Nephron (organoid): ENCODE measurements at regions not wholly inside any gene's neighbourhood (a gene's known extent, or its start where the extent isn't known, plus 50 kb on each side); places are given as distances from the start of the nearest gene placed in this dataset.
"Not testable (repeated sequence)": the region's sequence is repeated elsewhere in the genome, so short reads cannot be mapped to it uniquely, and the experiment has no call there.

ENCODE experiments used
- H3K27ac Mint-ChIP-seq, 3 experiments: 2 replicates each; pipeline ENCODE4 v1.8.0; 2020; ENCODE audit warnings: mixed read lengths in 3 of 3, mild to moderate bottlenecking in 2 of 3, moderate library complexity in 1 of 3
- H3K27me3 Mint-ChIP-seq: 2 replicates; pipeline ENCODE4 v1.8.0; 2021; ENCODE audit warnings: low read depth, mild to moderate bottlenecking, moderate library complexity, mixed read lengths
- H3K36me3 Mint-ChIP-seq: 2 replicates; pipeline ENCODE4 v1.8.0; 2020; ENCODE audit warnings: low read depth, mixed read lengths
- H3K4me1 Mint-ChIP-seq: 2 replicates; pipeline ENCODE4 v1.8.0; 2020; ENCODE audit warnings: mixed read lengths
- H3K4me3 Mint-ChIP-seq, 3 experiments: 2 replicates each; pipeline ENCODE4 v1.8.0; 2020; ENCODE audit warnings: mild to moderate bottlenecking in 3 of 3, mixed read lengths in 3 of 3, moderate library complexity in 2 of 3
- H3K9me3 Mint-ChIP-seq: 2 replicates; pipeline ENCODE4 v1.8.0; 2020; ENCODE audit warnings: mixed read lengths
- TF ChIP-seq, protein P1 (sequence below), 3 experiments: fragments of 200-600 bp; sonication (generic); IDR thresholded peaks; one replicate each; pipeline ENCODE4 v1.5.0; 2021; ENCODE audit warnings: antibody characterized with exemption in 3 of 3; ENCODE audit not compliant: unreplicated experiment in 3 of 3

DNA sequence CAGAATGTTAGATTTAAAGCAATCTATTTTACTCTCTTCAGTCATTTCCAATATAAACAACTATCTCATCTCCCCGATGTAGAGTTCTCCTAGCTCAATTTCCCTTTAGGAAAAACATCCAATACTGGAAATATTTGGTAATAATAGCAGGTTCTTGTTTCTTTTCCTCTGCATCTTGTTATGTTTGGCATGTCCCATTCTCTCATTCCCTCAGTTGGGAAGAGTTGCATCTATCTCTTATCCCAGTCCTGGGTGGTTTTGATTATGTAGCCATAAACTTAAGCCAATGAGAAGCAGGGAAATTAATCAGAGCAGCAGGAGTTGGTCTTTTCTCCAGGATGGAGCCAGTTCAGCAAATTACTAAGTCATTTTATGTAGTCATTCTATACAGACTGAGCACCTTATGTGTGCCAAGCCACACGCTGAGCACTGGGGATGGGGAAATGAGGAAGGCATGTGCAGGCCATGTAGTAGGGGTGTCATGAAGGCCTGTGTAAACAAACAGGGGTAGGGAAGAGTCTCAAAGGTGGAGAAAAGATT lies 418.2 kb upstream of the NFIA start:
- no peaks in the 10 kb centered on the region for H3K4me1 Mint-ChIP-seq
- H3K27me3 Mint-ChIP-seq: peaks cover 3% of the 10 kb centered on the region
- H3K36me3 Mint-ChIP-seq: no peaks in the 10 kb centered on the region
- H3K27ac Mint-ChIP-seq: no peak overlapping the region
- TF ChIP-seq, protein P1, sequence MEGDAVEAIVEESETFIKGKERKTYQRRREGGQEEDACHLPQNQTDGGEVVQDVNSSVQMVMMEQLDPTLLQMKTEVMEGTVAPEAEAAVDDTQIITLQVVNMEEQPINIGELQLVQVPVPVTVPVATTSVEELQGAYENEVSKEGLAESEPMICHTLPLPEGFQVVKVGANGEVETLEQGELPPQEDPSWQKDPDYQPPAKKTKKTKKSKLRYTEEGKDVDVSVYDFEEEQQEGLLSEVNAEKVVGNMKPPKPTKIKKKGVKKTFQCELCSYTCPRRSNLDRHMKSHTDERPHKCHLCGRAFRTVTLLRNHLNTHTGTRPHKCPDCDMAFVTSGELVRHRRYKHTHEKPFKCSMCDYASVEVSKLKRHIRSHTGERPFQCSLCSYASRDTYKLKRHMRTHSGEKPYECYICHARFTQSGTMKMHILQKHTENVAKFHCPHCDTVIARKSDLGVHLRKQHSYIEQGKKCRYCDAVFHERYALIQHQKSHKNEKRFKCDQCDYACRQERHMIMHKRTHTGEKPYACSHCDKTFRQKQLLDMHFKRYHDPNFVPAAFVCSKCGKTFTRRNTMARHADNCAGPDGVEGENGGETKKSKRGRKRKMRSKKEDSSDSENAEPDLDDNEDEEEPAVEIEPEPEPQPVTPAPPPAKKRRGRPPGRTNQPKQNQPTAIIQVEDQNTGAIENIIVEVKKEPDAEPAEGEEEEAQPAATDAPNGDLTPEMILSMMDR (IDR thresholded peaks at IDR 0.05; ENCODE audit: unreplicated experiment in 3 of 3): no peak
- H3K9me3 Mint-ChIP-seq: no peaks in the 10 kb centered on the region
- no peak overlapping the region for H3K4me3 Mint-ChIP-seq

DNA sequence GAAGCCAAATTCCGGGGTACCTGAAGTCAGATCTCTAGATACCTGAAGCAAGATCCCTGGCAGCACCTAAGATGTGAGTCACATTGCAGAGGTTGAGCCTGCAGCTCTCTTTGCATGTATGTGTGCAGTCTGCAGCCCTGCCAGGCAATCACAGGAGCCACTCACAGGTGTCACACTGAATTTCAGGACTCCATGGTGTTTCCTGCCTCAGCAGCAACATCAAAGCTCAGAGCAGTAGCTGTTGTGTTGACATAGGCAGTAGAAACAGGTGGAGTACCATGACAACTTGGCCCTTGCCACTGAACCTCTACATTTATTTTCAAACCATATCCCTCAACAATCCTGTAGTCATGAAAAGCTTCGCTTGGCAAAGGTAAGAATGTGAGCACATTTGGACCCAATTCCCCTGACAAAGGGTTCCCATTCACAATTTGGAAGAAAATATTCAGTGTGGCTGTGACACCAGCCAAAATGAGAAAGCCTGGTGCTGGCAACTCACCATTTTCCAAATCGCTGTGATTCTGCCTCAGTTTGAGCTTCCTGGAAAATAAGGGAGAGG lies 419.8 kb upstream of the NFIA start:
- Mint-ChIP-seq H3K27ac (no peak overlapping the region), H3K4me1 (no peaks in the 10 kb centered on the region), H3K9me3 (no peaks in the 10 kb centered on the region), H3K36me3 (no peaks in the 10 kb centered on the region), H3K27me3 (peaks cover 3% of the 10 kb centered on the region), H3K4me3 (no peak overlapping the region)
- TF ChIP-seq, protein P1 (IDR thresholded peaks at IDR 0.05; ENCODE audit: unreplicated experiment in 3 of 3): no peak

DNA sequence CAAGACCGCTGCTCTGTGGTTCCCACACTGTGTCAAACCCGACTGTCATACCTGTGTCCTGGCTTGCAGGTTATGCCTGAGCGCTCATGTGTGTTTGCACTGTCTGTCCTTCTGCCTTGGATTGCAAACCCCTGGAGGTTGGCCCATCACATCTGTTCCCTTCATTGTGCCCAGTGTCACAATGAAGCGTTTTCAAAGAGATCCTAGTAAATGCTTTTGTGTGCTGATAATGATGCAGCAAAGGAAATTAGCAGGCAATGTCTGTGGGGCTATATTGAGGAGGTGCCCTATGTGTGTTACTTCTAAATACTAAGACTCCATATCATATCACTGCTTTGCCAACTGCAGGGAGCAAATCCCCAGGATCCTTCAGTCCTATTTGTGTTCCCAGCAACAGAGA lies 424.4 kb upstream of the NFIA start:
- H3K4me3 Mint-ChIP-seq: no peak overlapping the region
- no peaks in the 10 kb centered on the region for H3K36me3 Mint-ChIP-seq
- peaks cover 3% of the 10 kb centered on the region for H3K27me3 Mint-ChIP-seq
- peaks cover 3% of the 10 kb centered on the region for H3K9me3 Mint-ChIP-seq
- no peak overlapping the region for H3K27ac Mint-ChIP-seq
- no peaks in the 10 kb centered on the region for H3K4me1 Mint-ChIP-seq
- TF ChIP-seq, protein P1 (IDR thresholded peaks at IDR 0.05; ENCODE audit: unreplicated experiment in 3 of 3): no peak

DNA sequence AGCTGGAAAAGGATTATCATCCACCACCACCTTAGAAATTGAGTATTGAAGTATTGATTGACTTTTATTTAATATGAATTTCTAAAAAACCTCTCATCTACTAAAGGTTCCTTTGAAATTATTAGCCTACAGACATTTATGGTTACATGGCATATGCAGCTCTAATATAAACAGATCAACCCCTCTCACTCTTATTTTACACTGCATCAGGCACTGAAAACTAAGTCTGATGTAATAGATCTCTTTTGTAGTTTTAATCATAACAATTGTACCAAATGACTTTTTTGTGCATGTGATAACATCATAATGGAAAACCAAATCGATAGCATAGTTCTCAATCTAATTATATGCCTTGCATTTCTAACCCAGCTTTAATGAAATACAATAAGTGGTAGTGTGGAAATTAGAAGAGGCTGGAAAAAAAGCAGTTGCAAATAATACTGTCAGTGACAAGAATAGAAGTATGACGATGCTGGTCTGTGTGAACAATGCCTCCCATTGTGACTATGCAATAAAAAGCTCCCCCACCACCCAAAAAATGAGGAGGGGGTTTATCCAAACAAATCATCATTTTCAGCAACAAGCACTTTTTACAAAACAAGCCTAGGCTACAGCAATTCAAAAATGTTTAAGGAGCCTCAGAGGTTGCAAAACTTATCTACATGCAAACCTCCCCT lies 426.5 kb upstream of the NFIA start:
- no peaks in the 10 kb centered on the region for H3K36me3 Mint-ChIP-seq
- H3K27me3 Mint-ChIP-seq: no peaks in the 10 kb centered on the region
- TF ChIP-seq, protein P1 (IDR thresholded peaks at IDR 0.05; ENCODE audit: unreplicated experiment in 3 of 3): no peak
- H3K27ac Mint-ChIP-seq: no peak overlapping the region
- H3K4me3 Mint-ChIP-seq: no peak overlapping the region
- H3K9me3 Mint-ChIP-seq: peaks cover 7% of the 10 kb centered on the region
- H3K4me1 Mint-ChIP-seq: no peaks in the 10 kb centered on the region

DNA sequence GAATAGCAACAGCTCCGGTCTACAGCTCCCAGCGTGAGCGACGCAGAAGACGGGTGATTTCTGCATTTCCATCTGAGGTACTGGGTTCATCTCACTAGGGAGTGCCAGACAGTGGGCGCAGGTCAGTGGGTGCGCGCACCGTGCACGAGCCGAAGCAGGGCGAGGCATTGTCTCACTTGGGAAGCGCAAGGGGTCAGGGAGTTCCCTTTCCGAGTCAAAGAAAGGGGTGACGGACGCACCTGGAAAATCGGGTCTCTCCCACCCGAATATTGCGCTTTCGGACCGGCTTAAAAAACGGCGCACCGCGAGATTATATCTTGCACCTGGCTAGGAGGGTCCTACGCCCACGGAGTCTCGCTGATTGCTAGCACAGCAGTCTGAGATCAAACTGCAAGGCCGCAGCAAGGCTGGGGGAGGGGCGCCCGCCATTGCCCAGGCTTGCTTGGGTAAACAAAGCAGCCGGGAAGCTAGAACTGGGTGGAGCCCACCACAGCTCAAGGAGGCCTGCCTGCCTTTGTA lies 442.3 kb upstream of the NFIA start:
- H3K4me1 Mint-ChIP-seq: peaks cover 17% of the 10 kb centered on the region
- H3K36me3 Mint-ChIP-seq, H3K9me3 Mint-ChIP-seq, H3K27me3 Mint-ChIP-seq, H3K4me3 Mint-ChIP-seq, H3K27ac Mint-ChIP-seq: not testable (repeated sequence)

DNA sequence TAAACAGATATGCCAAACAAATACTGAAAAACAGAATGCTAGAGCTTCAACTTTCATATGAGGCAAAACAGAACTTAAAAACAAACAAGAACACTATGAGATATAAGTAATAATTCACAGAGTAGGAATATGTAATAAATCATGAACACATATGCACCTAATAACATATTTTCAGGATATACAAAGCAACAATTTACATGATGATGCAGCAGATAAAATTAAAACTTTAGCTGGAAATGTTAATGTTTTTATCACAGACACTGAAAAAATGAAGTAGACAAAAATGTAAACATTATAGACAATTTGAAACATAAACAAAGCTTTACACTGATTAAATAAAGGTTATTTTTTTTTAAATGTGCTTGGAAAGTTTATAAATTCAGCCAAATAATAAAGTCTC lies 443.1 kb upstream of the NFIA start:
- no peak overlapping the region for H3K27ac Mint-ChIP-seq
- no peak overlapping the region for H3K4me3 Mint-ChIP-seq
- no peaks in the 10 kb centered on the region for H3K27me3 Mint-ChIP-seq
- TF ChIP-seq, protein P1 (IDR thresholded peaks at IDR 0.05; ENCODE audit: unreplicated experiment in 3 of 3): no peak
- H3K4me1 Mint-ChIP-seq: peaks cover 17% of the 10 kb centered on the region
- H3K9me3 Mint-ChIP-seq: no peaks in the 10 kb centered on the region
- no peaks in the 10 kb centered on the region for H3K36me3 Mint-ChIP-seq
